ENCODE measurements at regions not wholly inside any gene's neighbourhood (a gene's known extent, or its start where the extent isn't known, plus 50 kb on each side); places are given as distances from the start of the nearest gene placed in this dataset.

- TF ChIP-seq MXI1 (IDR thresholded peaks at IDR 0.05; ENCODE audit: borderline replicate concordance, low read depth, low read length) = no peak
- TF ChIP-seq CTCF (conservative IDR thresholded peaks at IDR 0.05; ENCODE audit: low read depth, low read length) = no peak
Observed at GRCh38 chr3:75048650-75049049, 434.2 kb upstream of the CNTN3 start.

Data from IMR-90 (cell line).